PC-9 (cell line): ENCODE measurements at regions not wholly inside any gene's neighbourhood (a gene's known extent, or its start where the extent isn't known, plus 50 kb on each side); places are given as distances from the start of the nearest gene placed in this dataset.

ENCODE experiments used
- BruUV-seq: library from RNA; stranded (reverse); fragments of 400-500 nt; replicated peaks from 2 replicates; lab custom pipeline; 2021; lab: Mats Ljungman, UMichigan
- CTCF ChIA-PET: fragments of 300-600 bp; sonication (Branson Sonifier 250); formaldehyde crosslinking; loops from one replicate; lab custom pipeline; 2022; ENCODE audit warnings: antibody characterized with exemption; lab: Charles Lee
- POLR2A ChIA-PET: fragments of 300-600 bp; sonication (Branson Sonifier 250); formaldehyde crosslinking; loops from one replicate; lab custom pipeline; 2022; ENCODE audit warnings: antibody characterized with exemption; ENCODE audit not compliant: unreplicated experiment; lab: Charles Lee
- DNase-seq, 2 experiments: peaks; one replicate each; pipeline versions ENCODE4 v3.0.0 to v3.0.0-alpha.2; 2015 to 2022; ENCODE audit warnings: mixed read lengths in 1 of 2
- H2AFZ ChIP-seq: fragments of 200-600 bp; sonication (generic); 2 replicates; pipeline ENCODE4 v1.8.1; 2017; ENCODE audit warnings: antibody characterized with exemption
- H3F3A ChIP-seq: fragments of 200-600 bp; sonication (generic); 2 replicates; pipeline ENCODE4 v1.8.1; 2017; ENCODE audit warnings: antibody characterized with exemption, mild to moderate bottlenecking, low read depth; ENCODE audit not compliant: insufficient read depth
- H3K27ac ChIP-seq: fragments of 200-600 bp; sonication (generic); 2 replicates; pipeline ENCODE4 v1.6.1; 2016; ENCODE audit warnings: mixed run types
- H3K27me3 ChIP-seq: fragments of 200-600 bp; sonication (generic); 2 replicates; pipeline ENCODE4 v1.6.1; 2016; ENCODE audit warnings: low read depth, mixed run types; ENCODE audit not compliant: insufficient read depth
- H3K36me3 ChIP-seq: fragments of 200-600 bp; sonication (generic); 2 replicates; pipeline ENCODE4 v1.6.1; 2016; ENCODE audit warnings: low read depth, mixed run types
- H3K4me1 ChIP-seq: fragments of 200-600 bp; sonication (generic); replicated peaks from 2 replicates; pipeline ENCODE4 v1.6.1; 2016; ENCODE audit warnings: mixed run types; ENCODE audit not compliant: insufficient read depth
- H3K4me2 ChIP-seq: fragments of 200-600 bp; sonication (generic); 2 replicates; pipeline ENCODE4 v1.6.1; 2017; ENCODE audit warnings: mixed run types
- H3K4me3 ChIP-seq: fragments of 200-600 bp; sonication (generic); 2 replicates; pipeline ENCODE4 v1.6.1; 2016; ENCODE audit warnings: mixed run types
- H3K79me2 ChIP-seq: fragments of 200-600 bp; sonication (generic); 2 replicates; pipeline ENCODE4 v1.6.1; 2017; ENCODE audit warnings: low read depth, mixed run types
- H3K9me2 ChIP-seq: fragments of 200-600 bp; sonication (generic); 2 replicates; pipeline ENCODE4 v1.8.1; 2017; ENCODE audit warnings: mild to moderate bottlenecking; ENCODE audit not compliant: insufficient read depth
- H3K9me3 ChIP-seq: fragments of 200-600 bp; sonication (generic); 2 replicates; pipeline ENCODE4 v1.8.1; 2016; ENCODE audit warnings: low read depth; ENCODE audit not compliant: insufficient read depth
- H4K20me1 ChIP-seq: fragments of 200-600 bp; sonication (generic); 2 replicates; pipeline ENCODE4 v1.8.1; 2017; ENCODE audit not compliant: insufficient read depth
- CTCF ChIP-seq: fragments of 200-600 bp; sonication (generic); conservative IDR thresholded peaks from 2 replicates; pipeline ENCODE4 v1.6.1; 2017; ENCODE audit warnings: mixed run types, antibody characterized with exemption, mild to moderate bottlenecking, moderate library complexity
- EZH2 ChIP-seq: fragments of 200-600 bp; sonication (generic); IDR thresholded peaks from 2 replicates; pipeline ENCODE4 v1.8.0; 2017; ENCODE audit warnings: antibody characterized with exemption, low read depth
- intact Hi-C: fragments of 100-400 bp; cut with micrococcal nuclease; formaldehyde crosslinking; loops from one replicate; pipeline ENCODE4 v1.10.0; 2022; ENCODE audit not compliant: unreplicated experiment

GRCh38 chr6:8558953-8559352 lies 123.6 kb upstream of the SLC35B3 start:
- H3K4me2 ChIP-seq: no peak overlapping the region
- CTCF ChIA-PET: no interaction called here
- H4K20me1 ChIP-seq: no peaks in the 10 kb centered on the region
- H3K36me3 ChIP-seq: no peaks in the 10 kb centered on the region
- no peaks in the 10 kb centered on the region for H3K9me3 ChIP-seq
- no TSS peak for BruUV-seq
- no peak overlapping the region for H2AFZ ChIP-seq
- DNase-seq: no peak
- no peaks in the 10 kb centered on the region for H3F3A ChIP-seq
- no peak overlapping the region for H3K4me3 ChIP-seq
- intact Hi-C loops: no loop called here
- H3K27me3 ChIP-seq: no peaks in the 10 kb centered on the region
- TF ChIP-seq EZH2 (no peak), CTCF (no peak)
- H3K4me1 ChIP-seq: peaks cover 20% of the 10 kb centered on the region
- no peak overlapping the region for H3K27ac ChIP-seq
- POLR2A ChIA-PET: no interaction called here
- H3K9me2 ChIP-seq: no peaks in the 10 kb centered on the region; the same call in 1 of the 2 replicates
- no peaks in the 10 kb centered on the region for H3K79me2 ChIP-seq

DNA sequence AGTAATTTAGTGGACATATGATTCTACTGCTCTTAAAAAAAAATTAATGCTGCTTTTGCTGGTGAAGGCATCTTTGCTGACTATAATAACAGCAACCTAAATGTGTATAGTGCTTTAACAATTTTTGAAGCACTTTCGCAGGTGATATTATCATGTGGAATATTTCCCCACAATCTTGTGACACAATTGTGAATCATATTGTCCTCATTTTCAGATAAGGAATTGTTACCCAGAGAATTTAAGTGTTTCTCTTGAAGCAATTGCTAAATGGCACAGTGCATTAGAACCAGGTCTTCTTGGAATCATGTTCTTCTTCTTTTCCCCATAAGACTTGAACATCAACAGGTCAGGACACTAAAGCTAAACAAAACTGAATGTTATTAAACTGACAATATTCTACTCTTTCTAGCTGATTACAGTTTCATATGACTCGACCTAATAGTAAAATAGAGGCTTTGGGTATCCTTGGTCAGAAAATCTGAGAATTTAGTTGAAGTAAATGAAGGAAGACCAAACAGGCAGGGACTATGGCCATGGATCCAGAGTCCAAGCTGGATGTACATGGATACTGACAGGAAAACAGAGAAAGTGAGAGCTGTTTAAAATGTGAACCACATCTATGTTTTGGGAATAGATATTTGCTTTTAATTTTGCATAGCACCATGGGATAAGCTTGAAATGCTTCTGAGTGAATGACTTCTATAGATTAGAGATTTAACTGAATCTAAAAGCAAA lies 121.8 kb upstream of the SLC35B3 start:
- no peak for TF ChIP-seq CTCF
- peak overlapping the region; percentile 88 for H3K27ac ChIP-seq
- no peaks in the 10 kb centered on the region for H3K27me3 ChIP-seq
- peak overlapping the region; percentile 67 for H3K4me2 ChIP-seq
- no peaks in the 10 kb centered on the region for H4K20me1 ChIP-seq
- no peak overlapping the region for H2AFZ ChIP-seq
- H3K4me3 ChIP-seq: no peak overlapping the region; the same call in 1 of the 2 replicates
- H3K9me3 ChIP-seq: no peaks in the 10 kb centered on the region
- intact Hi-C loops: no loop called here
- no peaks in the 10 kb centered on the region for H3F3A ChIP-seq
- BruUV-seq: no TSS peak
- H3K36me3 ChIP-seq: no peaks in the 10 kb centered on the region
- POLR2A ChIA-PET: no interaction called here
- H3K79me2 ChIP-seq: no peaks in the 10 kb centered on the region
- no peaks in the 10 kb centered on the region; the same call in 1 of the 2 replicates for H3K9me2 ChIP-seq
- CTCF ChIA-PET: no interaction called here
- H3K4me1 ChIP-seq: peaks cover 20% of the 10 kb centered on the region
- no peak for DNase-seq

- H3K27me3 ChIP-seq: no peaks in the 10 kb centered on the region
- intact Hi-C loops: no loop called here
- POLR2A ChIA-PET: no interaction called here
- H2AFZ ChIP-seq: no peak overlapping the region
- H3K9me2 ChIP-seq: no peaks in the 10 kb centered on the region; the same call in 1 of the 2 replicates
- CTCF ChIA-PET: no interaction called here
- no peak overlapping the region; the same call in 1 of the 2 replicates for H3K4me3 ChIP-seq
- H3K79me2 ChIP-seq: no peaks in the 10 kb centered on the region
- no peaks in the 10 kb centered on the region for H3F3A ChIP-seq
- H3K4me1 ChIP-seq: peaks cover 20% of the 10 kb centered on the region
- H3K27ac ChIP-seq: peak overlapping the region; percentile 88
- peak in 1 of 2 experiments; percentile 65 for DNase-seq
- no peak for TF ChIP-seq EZH2
- no peak for TF ChIP-seq CTCF
- H4K20me1 ChIP-seq: no peaks in the 10 kb centered on the region
- no TSS peak for BruUV-seq
- H3K4me2 ChIP-seq: peak overlapping the region; percentile 67
- H3K9me3 ChIP-seq: no peaks in the 10 kb centered on the region
- no peaks in the 10 kb centered on the region for H3K36me3 ChIP-seq
Observed at GRCh38 chr6:8556370-8557013, 121.1 kb upstream of the SLC35B3 start.
